ENCODE measurements at regions not wholly inside any gene's neighbourhood (a gene's known extent, or its start where the extent isn't known, plus 50 kb on each side); places are given as distances from the start of the nearest gene placed in this dataset.

- DNase-seq: no peak
- intact Hi-C loops (cut with DNase I): no loop called here
Measured at GRCh38 chr9:115912086-115912485, 241.5 kb upstream of the PAPPA start.

GRCh38 chr9:115913696-115914095 is 239.9 kb upstream of the PAPPA start:
- DNase-seq: no peak

DNA sequence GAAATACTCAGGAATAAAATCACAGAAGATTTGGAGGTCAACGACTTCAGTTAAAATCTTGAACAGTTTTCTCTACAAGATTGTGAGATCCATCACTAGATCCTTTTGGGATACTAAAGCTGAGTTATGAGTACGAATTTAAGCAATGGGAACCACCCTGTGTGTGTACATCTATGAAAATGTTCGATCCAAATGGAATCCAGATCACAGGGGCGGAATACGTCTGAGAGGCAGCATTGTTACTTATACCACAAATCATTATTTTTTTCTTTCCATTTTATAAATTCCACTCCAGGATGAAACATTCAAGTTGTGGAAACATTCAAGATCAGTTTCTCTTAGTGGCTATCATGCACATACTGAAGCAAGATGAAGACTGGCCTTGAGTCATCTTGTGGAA is 239.3 kb upstream of the PAPPA start:
- DNase-seq: no peak
- intact Hi-C loops (cut with DNase I): no loop called here

More at GRCh38 chr9:115913696-115914095, 239.9 kb upstream of the PAPPA start:
- intact Hi-C loops (cut with DNase I): no loop called here

DNA sequence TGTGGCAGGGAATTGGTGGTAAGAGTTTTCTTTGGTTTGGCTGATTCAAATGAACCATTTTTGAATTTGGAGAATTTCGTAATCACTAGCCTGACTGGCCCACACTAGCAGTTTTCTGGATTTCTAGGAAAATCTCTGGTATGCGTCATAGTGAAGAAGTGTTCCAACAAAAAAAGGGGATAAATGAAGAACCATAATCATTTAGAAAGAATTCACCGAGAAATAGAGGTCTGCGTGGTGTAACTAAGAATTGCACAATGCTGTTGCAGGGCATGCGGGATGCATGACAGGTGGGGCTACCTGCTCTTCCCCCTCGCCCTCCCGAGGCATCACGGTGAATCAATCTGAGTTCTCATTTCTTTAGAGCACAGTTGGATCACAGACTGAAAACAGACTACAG is 232.3 kb upstream of the PAPPA start:
- no peak for DNase-seq
- intact Hi-C loops (cut with DNase I): no loop called here

DNA sequence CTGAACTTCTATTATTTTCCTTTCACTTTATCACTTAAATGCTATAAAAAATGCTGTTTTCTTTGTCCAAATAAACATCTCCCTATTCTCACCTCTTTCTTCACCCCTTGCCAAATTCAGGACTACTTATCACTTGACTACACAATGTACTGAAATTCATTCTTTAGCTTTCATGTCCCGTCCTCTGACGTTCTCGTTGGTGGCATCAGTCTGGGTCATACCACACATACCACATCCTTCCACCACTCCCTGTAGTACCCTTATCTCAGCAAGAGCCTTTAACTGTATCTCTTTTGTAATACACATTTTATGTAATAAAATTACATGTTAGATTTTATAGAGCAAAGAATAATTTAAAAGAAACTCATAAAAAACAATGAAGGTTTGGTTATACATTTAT is 231.1 kb upstream of the PAPPA start:
- DNase-seq: no peak
- intact Hi-C loops (cut with DNase I): no loop called here

GRCh38 chr9:115923410-115923809 is 230.2 kb upstream of the PAPPA start:
- intact Hi-C loops (cut with DNase I): no loop called here
- DNase-seq: no peak

DNA sequence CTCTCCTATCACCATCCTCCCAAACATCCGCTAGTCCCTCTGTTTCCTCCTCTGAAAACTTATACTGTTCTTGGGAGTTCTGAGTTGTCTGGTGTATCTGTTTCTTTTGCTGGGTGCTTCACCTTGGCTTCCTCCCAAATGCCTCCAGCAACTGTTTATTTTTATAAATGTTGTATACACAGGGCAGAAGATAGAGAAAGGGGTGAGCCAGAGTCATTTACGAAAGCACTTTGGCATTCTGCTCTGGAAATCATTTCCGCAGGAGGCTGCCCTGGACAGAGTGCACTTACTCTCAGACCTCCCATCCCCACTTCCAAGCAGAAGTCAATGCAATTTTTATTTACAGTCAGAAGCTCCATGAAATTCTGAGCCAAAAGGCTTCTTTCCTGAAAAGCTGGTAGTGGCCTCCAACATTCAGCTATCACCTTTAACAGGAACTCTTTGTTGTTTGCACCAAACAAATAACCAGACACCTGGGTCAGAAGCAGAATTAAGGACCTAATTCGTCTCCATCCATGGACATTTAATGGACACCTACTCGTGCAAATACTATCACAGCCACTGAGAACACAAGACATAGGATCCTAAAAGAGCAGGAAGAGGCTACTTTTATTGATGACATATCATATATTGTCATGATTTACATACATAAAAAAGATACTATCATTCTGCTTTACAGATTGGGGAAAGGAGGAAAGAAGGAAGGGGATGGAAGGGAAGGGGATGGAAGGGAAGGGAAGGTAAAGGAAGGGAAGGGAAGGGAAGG is 229.5 kb upstream of the PAPPA start:
- intact Hi-C loops (cut with DNase I): no loop called here

DNA sequence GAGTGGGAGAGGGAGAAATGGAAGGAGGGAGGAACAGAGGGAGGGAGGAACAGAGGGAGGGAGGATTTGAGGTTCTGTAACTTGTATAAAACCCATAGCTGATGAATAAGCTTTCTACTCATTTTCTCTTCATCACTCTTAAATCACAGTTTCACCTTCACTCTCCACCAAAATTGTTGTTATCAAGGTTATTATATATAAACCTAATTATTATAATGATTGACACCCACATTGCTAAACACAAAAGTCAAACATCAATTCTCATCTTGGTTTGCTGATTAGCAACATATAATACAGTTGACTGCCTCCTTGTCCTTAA is 229.0 kb upstream of the PAPPA start:
- DNase-seq: no peak
- intact Hi-C loops (cut with DNase I): no loop called here

More for the DNA sequence above, 229.5 kb upstream of the PAPPA start:
- no peak for DNase-seq

- intact Hi-C loops (cut with DNase I): no loop called here
- no peak for DNase-seq
Measured at GRCh38 chr9:115925424-115925823, 228.2 kb upstream of the PAPPA start.

GRCh38 chr9:115930472-115930871 is 223.1 kb upstream of the PAPPA start:
- intact Hi-C loops (cut with DNase I): no loop called here

DNA sequence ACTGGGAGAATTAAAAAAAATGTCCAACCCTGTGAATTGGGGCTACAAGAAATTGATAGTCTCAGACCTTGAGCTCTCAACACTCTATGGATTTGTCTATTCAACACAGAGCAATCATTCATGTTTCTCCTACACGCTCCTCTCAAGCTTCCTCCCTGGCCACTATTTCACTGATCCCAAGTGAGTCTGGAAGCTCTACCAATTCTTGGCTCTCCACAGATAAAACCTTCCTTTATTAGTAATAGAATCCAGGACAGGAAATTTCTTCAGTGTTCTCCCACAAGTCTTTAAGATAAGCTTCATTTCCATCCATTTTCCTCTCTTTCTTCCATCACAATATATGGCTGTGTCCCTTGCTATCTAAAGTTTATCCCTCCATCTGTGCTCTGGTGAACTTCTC is 215.1 kb upstream of the PAPPA start:
- DNase-seq: no peak
- intact Hi-C loops (cut with DNase I): no loop called here

More at GRCh38 chr9:115930472-115930871, 223.1 kb upstream of the PAPPA start:
- no peak for DNase-seq

DNA sequence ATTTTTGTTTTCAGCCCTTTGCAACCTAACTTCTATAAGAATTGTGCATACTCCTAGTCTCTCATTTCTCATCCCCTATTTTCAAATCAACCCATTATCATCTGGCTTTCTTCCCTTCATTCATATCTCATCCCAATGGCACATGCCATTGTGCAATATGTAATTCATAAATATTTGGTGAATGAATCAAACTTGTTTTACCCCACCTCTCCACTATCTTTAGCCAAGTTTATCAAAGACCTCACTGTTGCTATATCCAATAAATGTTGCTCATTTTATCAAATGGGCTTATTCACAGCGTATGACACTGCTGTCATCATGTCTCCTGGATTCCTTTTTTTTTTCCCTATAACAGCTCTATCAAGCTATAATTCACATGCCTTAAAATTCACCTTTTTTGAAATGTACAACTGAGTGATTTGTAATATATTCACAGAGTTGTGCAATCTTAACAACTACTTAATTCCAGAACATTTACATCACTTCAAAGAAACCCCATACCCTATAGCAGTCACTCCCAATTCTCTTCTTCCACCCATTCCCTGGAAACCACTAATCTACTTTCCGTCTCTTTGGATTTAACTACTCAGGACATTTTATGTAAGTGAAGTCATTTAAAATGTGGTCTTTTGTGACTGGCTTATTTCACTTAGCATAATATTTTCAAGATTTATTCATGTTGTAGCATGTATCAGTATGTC is 214.4 kb upstream of the PAPPA start:
- intact Hi-C loops (cut with DNase I): no loop called here
- DNase-seq: no peak

DNA sequence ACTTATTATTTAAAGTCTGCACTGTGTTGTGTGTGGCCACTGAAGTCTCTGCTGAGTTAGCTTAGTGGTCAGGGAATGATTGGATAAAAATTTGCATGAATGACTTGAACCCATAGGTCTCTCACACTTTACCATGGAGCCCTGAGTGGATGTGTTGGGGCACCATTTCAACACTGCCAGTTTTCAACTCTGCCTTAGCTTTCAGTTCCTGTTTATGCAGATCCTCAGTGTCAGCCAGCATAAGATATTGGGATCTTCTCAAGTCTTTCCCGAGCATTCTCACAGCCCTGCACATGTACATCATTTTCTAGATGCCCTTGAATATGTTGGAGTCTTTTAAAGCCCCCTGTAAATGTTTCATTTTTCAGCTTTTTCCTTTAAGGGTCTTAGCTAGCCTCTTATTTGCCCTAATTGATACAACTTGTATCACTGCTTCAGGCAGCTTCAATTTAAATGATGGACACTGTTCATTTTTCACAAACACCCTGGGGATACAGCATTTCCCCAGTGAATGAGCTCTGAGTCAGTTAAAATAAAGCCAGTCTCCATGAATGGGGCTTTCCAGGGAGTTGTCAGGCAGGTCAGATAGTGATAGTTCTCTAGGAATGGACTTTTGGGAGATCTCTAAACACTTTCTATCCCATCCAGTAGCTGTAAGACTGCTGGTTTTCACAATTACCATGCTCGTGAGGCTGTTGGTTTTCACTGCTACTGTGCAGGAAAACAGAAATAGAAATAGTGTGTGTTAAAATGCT is 211.9 kb upstream of the PAPPA start:
- no peak for DNase-seq
- intact Hi-C loops (cut with DNase I): no loop called here

DNA sequence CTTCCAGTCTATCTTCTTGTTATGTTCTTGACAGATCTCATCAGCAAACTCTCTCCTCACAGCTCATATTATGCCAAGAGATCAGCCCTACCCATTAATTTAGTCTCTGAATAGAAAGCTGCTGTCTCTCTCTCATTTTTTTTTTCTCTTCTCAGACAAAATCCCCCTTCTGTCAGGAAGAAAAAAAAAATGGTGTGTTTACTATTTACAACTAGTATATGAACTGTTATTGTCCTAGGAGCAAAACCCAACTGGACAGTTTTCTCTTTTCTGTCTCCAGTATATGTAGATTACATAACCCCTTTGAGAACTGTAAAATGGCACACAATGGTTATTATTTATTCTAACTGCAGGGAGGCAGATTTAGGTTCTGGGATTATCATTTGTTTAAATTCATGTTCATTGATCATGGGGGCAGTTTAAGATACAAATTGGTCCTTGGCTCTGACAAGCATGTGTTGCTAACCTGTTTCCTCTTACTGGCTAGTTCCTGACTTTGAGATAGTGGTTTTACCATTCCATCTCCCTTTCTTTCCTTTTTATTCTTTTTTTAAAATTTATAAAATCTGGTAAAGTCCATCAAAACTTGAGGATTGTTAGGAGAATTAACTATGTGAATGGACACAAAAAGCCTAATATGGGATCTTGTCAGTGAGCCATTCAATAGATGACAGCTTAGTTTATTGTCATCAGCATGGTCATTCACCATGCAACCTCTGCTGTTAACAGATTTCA is 210.0 kb upstream of the PAPPA start:
- DNase-seq: no peak
- intact Hi-C loops (cut with DNase I): no loop called here

DNA sequence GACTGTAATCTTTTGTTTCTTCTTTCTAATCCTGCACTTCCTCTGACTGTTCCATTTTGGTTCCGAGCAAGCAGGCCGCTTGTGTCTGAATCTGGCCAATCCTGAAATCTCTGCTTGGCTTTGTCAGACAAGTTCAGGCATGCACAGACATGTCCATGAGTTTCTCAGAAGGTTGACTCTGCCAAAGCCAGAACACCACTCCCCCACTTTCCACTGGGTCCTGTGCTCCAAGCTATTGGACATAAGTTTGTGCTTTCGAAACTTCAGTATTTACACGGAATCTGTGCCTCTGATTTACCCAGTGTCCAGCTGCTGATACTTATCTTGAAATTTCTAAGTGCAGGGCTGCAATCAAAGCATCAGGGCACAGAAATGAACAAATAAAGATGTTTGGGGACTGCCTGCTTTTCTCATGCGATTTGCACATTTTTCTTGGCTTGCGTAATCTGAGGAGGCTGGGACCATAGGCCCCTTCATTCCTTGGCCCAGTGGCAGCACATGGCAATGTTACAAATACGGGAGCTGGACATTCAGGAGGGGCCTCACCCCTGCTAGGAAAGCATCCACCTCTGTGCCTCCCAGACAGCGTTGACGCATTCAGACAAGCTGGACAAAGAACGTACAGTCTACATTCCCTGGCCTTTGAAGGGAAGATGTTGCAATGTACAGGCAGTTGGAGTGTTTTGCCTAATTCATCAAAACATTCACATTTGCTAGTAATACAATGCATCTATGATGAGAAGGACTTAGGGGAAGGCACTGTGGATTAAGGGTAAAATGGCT is 209.2 kb upstream of the PAPPA start:
- intact Hi-C loops (cut with DNase I): no loop called here
- peak in 1 of 42 donors; percentile 3 for DNase-seq

GRCh38 chr9:115945009-115945431 is 208.6 kb upstream of the PAPPA start:
- DNase-seq: no peak
- intact Hi-C loops (cut with DNase I): no loop called here

- intact Hi-C loops (cut with DNase I): no loop called here
Measured at GRCh38 chr9:115946530-115946929, 207.1 kb upstream of the PAPPA start.

DNA sequence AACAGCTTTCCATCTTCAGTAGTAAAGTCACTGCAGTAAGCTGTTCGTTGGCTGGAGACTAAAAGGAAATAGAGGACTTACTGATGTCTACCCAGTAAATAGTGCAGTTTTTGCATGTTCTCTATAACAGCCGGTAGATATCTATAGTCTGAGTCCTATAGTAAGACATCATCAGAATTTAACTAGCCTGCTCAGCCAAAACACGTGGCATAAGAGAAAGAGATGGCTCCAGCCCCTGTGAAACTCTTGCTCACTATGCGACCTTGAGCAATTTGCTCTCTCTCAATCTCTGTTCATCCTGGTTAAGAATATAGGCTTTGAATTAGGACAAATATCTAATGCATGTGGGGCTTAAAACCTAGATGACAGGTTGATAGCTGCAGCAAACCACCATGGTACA is 201.6 kb upstream of the PAPPA start:
- intact Hi-C loops (cut with DNase I): no loop called here
- DNase-seq: no peak

More at GRCh38 chr9:115946530-115946929, 207.1 kb upstream of the PAPPA start:
- no peak for DNase-seq

All from head of caudate nucleus (tissue), 42 donors.